Superior temporal gyrus (tissue), 1 donor: ENCODE measurements at regions not wholly inside any gene's neighbourhood (a gene's known extent, or its start where the extent isn't known, plus 50 kb on each side); places are given as distances from the start of the nearest gene placed in this dataset.

Experiments used
- DNase-seq: peaks from one replicate; pipeline ENCODE4 v3.0.0-alpha.2; 2016; ENCODE audit errors: extremely low spot score

- DNase-seq: no peak
Observed at GRCh38 chr2:156845806-156846558, 409.8 kb downstream of the GPD2 start.

DNA sequence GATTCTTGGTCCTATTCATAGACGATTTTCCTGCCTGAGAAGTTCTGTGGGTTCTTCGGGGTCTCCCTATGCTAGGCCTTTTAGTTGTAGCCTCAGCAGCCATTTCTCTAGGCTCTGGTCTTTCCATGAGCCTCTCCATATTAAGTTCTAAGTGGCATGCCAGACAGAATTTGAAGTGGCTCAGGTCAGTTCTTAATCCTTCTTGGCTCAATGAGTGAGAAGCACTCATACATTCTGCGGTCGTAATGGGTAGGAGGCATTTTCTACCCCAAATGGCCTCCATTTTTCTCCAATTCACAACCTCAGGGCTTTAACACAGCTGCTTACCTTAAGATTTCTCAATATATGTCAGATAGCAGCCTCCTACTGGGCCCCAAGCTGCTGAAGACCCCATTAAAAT lies 405.3 kb upstream of the GALNT5 start:
- no peak for DNase-seq

GRCh38 chr2:156852681-156853080 lies 404.8 kb upstream of the GALNT5 start:
- DNase-seq: no peak

DNA sequence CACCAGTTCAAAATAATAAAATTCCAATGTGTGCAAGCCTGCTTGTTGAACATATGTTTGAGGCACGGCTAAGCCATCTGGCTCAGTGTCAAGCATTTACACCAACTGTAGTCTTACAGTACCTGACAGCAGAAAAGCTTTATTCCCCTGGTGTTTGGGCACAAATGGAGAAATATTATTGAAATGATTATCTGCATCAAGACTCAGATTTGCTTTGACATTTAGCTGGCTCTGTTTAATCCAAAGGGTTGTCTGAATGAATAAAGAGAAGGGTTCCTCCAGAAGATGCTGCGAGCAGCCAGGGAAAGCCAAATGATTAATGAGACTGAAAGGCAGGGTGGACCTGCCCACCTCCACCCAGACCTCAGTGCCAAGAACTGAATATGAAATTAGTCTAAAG lies 393.2 kb upstream of the GALNT5 start:
- DNase-seq: no peak

DNA sequence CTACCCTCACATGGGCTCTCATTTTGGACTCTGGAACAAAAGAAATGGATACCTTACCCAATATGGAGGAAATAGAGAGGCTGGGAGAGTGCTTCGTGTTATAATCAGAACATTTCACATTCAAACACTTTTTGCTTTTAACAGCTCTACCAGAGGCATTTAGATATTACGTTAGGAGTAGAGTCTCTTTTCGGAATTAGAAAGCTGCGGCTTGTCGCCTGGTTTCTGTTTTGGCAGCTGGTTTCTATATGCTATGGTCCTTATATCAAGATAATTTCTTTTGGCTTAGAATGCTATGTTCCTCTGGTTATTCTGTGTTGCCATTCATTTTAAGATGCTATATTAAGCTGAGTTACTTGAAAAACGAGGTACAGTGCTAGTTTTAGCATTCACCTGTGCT lies 392.8 kb upstream of the GALNT5 start:
- no peak for DNase-seq

- DNase-seq: no peak
Observed at GRCh38 chr2:156867201-156867600, 390.3 kb upstream of the GALNT5 start.

DNA sequence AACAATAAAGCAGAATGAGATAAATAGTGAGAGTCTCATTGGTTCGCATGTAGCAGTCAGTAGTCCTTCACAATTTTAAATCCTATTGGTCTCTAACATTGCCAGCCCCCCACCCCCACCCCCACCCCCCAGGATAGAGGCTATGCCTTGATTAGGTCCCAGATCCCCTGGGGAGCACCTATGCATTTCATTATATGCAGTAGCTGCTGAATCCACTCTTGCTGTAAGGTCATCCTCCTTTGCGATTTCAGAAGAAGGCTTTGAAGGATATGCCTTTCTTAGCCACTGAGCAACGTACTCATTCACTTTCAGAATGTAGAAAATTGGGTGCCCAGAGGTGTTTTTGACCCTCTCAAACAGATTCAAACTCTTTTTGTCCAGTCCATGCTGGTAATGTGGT lies 382.8 kb upstream of the GALNT5 start:
- no peak for DNase-seq

DNA sequence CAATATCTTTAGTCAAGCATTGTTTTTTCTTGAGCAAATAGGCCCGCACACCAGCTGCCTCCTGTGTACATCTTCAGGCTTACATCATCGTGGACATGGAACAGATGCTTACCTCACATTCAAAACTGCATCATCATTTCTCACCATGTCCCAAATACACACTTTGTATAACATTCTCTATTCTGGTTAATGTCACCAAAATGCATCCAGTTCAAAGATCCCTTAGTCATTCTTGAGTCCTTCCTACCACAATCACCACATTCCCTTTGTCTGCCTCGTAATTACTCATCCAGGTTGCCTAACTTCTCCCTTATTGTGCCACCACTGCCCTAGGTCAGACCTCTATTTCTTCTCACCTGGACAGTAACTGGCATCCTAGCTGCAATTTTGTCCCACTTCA lies 373.7 kb upstream of the GALNT5 start:
- no peak for DNase-seq

GRCh38 chr2:156884216-156884615 lies 373.3 kb upstream of the GALNT5 start:
- DNase-seq: no peak

GRCh38 chr2:156890529-156891148 lies 366.9 kb upstream of the GALNT5 start:
- no peak for DNase-seq

DNA sequence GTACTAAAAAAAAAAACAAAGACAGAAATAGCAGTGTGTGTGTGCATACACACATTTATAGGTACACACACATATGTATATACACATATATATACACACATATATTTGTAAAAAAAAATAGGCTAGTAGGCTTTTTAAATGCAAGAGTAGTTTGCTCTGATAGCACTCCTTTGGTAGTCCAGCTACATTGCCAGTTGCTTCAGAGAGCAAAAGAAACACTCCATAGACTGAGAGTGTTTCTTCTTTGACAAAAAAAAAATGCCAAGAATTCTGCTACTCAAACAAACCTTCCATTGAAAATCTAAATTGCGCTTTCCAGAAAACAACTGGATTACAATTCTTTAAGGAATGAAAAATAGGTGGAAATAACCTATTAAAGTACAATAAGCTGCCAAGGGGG lies 365.9 kb upstream of the GALNT5 start:
- DNase-seq: no peak

- peak; percentile 73 for DNase-seq
Observed at GRCh38 chr2:156892467-156893281, 364.8 kb upstream of the GALNT5 start.

DNA sequence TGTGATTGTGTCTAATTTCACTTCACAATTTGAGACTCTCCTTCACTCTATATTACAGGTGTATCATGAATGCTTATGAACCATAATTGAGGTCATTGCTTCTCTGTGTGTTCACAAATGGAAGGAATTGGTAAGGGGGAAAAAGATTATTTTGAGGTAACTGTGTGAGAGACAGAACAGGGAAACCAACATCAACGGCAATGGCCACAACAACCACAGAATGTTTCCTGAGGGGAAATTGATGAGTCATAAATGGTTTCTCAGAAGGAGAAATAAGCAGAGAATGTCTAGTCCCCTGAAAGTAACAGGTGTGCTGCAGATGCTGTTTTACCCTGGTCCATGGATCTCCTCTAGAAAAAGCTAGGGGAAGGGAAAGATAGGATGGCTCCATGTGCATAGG lies 361.2 kb upstream of the GALNT5 start:
- no peak for DNase-seq

- DNase-seq: no peak
Observed at GRCh38 chr2:156897548-156897947, 360.0 kb upstream of the GALNT5 start.

GRCh38 chr2:156901373-156902031 lies 356.0 kb upstream of the GALNT5 start:
- no peak for DNase-seq

DNA sequence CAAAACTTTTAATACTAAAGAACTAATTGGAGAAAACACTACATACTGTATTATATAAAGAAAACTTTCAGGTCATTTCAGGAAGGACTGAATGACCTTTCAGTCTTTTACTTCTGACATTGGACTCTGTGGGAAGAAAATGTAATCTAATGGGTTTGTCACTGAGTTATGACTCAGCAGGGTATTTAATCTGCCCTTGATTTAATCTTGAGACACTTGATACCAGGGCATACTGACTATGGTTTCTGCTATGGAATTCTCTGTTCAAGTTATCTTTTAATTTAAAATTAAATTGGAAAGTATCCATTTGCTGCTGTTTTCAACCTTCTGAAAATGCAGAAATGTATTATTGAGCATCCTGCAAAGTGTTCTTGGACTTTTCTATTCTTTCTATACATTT lies 354.2 kb upstream of the GALNT5 start:
- DNase-seq: no peak

GRCh38 chr2:156907806-156908205 lies 349.7 kb upstream of the GALNT5 start:
- no peak for DNase-seq

DNA sequence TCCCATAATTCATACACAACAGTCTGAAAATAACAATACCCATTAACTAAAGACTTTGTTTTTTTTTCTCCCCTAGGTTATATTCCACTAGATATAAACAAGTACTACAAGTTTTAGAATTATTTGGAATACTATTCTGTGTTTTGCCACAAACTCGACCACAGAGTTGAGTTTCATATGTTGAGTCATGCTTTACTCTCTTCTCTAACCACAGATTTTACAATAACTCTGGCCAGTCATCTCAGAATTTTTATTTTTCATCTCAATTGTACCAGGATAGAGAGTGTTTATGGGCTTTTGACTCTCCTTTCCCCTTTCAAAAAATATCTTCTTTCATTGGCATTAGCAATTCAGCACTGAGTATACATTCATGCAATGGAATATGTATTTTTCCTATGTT lies 348.7 kb upstream of the GALNT5 start:
- DNase-seq: no peak

GRCh38 chr2:156909983-156910382 lies 347.5 kb upstream of the GALNT5 start:
- no peak for DNase-seq

GRCh38 chr2:156915332-156915731 lies 342.2 kb upstream of the GALNT5 start:
- no peak for DNase-seq

DNA sequence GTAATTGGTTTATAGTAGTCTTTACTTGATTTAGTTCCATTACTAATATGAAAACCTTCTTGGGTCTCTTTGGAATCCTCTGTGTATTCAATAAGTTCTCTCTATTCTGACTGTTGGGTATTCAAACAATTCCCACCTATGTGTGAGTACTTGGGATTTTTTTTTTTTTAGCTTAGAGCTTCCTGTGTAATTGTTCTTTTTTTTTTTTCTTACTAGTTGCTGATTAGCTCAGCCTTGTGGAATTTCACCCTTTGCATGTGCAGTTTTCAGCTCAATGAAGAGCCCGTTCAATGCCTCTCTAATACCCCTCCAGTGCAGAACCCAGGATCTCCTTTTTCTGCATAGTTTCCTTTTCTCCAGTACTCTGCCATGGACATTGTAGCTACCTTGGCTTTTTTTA lies 339.1 kb upstream of the GALNT5 start:
- DNase-seq: no peak

- no peak for DNase-seq
Observed at GRCh38 chr2:156930423-156930822, 327.1 kb upstream of the GALNT5 start.
